NCI-H524 (cell line): ENCODE measurements at regions not wholly inside any gene's neighbourhood (a gene's known extent, or its start where the extent isn't known, plus 50 kb on each side); places are given as distances from the start of the nearest gene placed in this dataset.

ENCODE experiments used
- DNase-seq, 2 experiments: peaks; one replicate each; lab custom pipeline; 2025; lab: John Stamatoyannopoulos, UW

DNA sequence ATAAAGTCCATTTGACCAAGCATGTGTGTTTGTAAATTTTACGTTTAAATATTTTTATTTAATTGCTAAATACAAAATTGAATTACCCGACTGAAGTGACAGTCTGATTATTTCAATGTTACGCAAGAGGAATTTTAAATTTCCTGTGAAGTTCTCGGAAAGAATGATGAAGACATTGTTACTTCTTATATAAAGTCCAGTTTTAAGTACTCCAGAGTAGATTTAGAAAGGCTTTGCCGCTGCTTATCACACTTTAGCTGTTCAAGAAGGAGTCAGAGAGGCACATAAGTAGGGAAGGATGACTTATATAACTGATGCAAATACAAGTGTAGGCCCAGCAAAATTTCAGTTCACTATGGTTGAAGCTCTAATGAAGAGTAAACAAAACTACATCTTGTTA, 265.1 kb upstream of the CITED2 start:
- no peak for DNase-seq

DNA sequence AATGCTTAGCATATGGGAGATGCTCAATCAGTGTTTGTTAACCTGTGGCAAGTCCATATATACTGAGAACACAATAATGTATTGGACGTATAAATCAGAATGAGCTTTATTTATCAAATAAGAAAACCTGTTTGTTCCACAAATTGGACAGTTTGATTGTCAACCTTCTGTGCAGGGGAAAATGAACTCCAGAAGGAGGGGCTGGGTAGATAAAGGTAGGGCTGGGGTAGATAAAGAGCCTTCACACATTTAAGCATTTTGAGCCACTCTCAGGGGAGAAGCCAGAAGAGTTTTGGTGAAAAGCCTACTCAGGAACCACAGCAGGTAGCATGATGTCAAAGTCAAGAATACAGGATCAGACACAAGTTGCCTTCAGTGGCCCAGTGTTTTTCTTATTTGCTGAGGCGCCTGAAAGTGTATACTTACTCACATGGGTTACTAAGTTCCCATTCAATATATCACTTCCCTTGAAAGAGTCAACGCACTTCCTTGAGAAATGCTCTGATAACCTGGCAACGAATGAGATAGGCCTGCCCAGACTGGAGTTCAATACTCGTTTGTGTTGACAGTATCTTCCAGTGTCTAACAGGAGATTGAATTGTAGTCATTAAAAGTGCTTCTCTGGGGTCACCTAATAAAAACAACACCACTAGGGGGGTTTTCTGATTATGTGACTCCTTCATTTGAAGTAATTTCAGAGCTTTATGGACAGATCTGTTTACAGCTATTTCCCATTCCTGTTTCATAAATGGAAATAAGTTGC, 263.9 kb upstream of the CITED2 start:
- DNase-seq: no peak

GRCh38 chr6:139637766-139638165, 263.3 kb upstream of the CITED2 start:
- no peak for DNase-seq

DNA sequence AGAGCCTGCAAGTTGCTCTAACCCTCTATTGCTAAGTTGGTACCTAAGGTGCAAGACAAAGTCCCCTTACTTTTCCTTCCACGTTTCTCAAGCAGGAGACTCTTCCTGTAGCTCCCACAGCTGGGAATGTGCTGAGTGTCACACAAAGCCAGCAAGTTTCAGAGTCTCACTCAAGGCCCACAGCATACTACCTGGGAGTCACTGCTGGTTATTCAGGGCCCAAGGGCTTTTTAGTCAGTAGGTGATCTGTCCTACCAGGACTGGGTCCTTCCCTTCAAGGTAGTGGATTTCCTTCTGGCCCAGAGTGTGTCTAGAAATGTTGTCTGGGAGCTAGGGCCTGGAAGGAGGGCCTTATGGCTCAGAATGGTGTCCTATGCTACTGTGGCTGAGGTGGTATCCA, 261.9 kb upstream of the CITED2 start:
- DNase-seq: no peak

DNA sequence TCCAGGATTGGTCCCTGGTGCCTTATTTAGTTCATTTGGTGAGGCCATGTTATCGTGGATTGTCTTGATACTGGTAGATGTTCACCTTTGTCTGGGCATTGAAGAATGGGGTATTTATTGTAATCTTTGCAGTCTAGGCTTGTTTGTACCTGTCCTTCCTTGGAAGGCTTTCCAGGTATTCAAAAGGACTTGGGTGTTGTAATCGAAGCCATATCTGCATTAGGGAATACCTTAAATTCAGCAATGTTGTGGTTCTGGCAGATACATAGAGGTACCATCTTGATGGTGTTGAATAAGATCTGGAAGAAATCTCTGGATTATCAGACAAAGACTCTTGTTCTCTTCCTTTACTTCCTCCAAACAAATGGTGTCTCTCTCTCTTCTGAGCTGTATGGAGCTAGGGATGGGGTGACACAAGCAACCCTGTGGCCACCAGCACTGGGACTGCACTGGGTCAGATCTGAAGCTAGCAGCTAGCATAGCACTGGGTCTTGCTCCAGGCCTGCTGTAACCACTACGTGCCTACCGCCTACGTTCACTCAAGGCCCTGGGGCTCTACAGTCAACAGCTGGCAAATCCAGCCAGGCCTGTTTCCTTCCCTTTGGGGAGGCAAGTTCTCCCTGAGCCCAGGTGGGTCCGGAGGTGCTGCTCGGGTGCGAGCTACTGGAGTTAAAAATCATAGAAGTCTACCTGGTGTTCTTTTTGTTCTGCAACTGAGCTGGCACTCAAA, 261.1 kb upstream of the CITED2 start:
- no peak for DNase-seq

DNA sequence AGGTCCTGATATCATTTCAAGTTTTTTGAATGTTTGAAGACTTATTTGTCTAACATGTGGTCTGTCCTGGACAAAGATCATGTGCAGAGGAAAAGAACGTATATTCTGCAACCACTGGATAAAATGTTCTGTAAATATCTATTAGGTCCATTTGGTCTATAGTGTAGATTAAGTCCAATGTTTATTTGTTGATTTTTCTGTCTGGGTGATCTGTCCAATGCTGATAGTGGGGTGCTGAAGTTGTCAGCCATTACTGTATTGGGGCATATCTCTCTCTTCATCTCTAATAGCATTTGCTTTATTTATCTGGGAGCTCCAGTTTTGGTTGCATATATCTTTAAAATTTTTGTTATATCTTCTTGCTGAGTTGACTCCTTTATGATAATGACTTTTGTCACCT, 258.4 kb upstream of the CITED2 start:
- DNase-seq: no peak

DNA sequence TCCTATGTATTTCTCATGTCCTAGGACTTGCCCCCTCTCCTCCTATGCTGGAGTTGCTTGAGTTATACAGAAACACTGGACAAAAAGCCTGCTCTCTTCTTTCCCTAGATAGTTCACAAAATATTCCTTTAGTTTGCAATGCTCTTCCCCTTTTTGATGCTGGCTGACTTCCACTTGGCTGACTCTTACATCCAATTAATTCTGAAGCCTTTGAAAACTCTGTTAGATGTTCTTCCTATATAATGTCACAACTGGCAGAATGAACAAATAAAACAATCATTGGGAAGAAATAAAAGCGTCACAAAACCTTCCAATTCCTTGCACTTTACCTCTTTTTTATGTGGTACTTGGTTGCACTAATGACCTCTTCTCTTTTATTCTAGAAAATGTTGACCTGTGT, 253.8 kb upstream of the CITED2 start:
- DNase-seq: no peak

- DNase-seq: no peak
Observed at GRCh38 chr6:139627091-139627490, 252.6 kb upstream of the CITED2 start.

- no peak for DNase-seq
Observed at GRCh38 chr6:139625998-139626975, 251.8 kb upstream of the CITED2 start.

DNA sequence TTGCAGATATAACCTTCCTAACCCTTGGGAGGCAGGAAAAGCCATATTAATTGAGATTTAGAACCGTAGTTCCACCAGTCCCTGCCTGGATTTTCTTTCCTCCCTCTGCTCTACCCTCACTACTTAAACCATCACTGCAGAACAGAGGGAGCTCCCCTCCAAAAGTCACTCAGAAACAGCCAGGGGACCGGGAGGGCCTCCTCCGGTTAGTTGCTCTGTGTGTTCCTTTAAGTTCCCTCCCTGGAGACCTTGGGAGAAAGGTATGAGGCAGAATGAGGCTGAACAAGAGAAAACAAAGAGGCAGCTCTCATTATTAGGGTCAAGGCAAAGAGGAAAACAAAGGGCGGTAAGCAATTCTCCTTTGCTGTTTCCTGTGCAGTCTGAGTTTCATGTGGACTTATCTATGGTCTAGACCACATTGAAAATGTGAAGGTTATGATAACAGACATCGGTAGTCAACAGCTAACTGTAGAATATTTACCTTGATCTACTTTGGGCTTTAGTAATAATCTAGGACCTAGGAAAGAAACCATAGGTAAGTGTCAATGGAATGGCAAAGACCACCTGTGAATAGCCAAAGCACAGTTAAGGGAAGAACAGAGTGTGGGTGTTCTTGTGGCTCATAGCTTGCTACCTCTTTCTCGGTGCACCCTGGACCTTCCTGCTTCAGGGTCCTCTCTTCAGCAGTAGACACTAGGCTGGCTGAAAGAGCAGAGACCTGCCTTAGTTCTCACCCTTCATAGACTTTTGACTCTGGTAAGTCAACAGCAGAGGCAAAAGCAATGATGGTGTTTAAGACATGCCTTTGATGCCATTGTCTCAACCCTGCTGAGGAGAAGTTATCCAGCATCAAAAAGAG, 250.9 kb upstream of the CITED2 start:
- DNase-seq: no peak

DNA sequence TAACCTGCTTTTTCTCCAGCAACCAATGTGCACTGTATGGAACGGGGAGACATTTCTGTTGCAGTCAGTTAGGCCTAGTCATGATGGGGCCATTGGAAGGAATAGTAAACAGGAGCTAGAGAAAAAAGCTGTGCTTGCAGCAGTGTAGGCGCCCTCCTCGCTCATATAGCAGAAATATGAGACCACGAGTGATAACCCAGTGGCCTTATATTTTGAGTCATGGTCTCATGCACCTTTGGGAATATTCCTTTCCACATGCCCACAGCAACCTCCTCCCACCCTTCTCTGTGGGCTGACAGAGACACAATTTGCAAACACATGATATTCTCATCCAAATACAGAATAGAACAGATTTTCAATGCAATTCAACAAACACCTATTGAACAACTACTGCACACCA, 248.9 kb upstream of the CITED2 start:
- no peak for DNase-seq

DNA sequence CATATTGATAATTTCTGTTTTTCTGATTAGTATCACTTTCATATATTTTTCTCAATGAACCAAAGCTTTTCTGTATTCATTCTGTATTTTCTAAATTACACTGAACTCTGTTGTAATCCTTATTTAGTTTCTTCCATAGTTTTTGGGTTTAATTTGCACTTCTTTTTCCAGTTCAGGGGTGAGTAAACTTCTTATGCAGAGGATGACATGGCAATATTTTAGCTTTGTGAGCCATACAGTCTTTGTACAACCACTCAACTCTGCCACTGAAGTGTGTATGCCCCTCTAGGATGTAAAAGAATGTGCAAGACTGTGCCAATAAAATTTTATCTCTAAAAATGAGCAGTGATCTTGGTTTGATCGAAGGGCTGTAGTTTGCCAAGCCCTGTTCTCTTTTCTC, 239.0 kb upstream of the CITED2 start:
- no peak for DNase-seq

DNA sequence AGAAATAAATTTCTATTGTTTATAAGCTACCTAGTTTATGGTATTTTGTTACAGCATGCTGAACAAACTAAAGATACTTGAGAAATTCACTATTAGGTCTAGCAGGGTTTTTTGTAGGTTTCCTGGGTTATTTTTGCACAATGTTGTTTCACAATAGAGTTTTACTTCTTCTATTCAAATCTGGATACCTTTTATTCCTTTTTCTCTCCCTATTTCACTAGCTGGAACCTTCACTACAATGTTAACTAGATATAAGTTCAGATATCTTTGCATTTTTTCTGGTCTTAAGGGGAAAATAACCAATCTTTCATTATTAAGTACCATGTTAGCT, 237.7 kb upstream of the CITED2 start:
- DNase-seq: no peak

DNA sequence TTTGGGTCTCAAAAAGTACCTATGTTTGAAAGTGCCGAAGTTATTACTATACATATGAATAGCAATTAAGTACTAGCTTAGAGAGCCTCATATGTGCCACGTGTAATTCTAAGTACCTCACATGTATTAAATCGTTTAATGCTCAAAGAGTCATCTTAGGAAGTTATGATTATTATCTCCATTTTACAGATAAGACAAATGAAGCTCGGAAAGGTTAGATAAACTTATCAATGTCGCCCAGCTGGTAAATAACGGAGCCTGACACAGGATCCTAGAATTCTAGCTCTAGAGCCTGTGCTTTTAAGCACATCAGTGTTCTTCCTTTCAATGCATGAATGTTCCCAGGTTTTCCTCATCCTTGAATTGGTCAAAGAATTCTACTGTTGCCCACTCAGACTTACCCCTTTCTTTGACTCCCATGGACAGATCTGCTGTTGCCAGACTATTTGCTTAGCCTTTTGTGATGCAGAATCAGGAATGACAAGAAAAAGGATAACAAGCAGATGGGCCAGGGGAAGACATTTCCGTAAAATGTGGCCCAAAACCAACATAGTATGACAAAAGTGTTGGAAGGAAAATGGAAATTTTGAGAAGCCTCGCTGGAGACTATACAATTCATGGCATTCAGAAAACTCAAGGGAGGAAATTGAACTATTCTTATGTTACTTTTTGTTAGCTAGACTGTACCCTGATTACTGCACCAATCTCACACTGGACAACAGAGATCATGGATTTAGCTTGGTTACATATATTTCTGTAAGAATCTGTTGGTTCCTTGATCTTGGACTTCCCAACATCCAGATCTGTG, 237.1 kb upstream of the CITED2 start:
- DNase-seq: no peak

DNA sequence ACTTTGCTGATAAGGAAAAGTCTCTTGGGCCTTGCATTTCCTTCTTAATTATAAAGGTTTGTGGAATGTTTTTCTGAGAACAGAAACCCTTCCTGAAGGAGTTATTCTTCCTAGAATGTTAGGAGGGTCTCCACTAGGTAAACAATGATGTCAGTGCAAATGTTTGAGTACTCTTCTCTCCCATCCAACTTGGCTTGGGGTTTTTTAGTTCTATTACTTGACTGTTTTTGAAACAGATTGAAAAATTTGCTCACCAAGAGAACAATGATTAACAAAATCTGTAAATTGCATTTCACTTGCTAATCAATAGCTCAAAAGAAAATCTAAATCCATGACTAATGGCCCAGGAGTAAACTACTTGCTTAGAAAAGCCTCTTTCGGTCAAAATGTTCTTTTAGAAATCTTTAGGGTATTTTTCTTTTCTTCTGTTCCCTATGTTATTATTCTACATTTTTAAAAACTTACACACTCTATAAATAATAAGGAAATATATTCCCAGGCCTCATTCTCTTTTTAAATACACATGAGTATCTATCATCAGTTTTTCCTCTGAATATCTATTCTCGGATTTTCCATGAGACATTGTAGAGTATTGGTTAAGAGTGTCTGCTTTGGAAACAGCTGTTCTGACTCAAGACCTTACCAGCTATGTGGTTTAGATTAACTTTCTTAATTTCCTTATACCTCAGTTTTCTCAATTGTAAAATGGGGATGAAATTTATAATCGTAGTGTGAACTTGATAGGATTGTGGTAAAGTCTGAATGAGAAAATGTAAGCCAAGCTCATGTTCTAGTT, 234.2 kb upstream of the CITED2 start:
- DNase-seq: no peak

GRCh38 chr6:139605350-139605749, 230.9 kb upstream of the CITED2 start:
- no peak for DNase-seq

GRCh38 chr6:139603581-139603980, 229.1 kb upstream of the CITED2 start:
- DNase-seq: no peak

GRCh38 chr6:139602577-139602976, 228.1 kb upstream of the CITED2 start:
- no peak for DNase-seq

GRCh38 chr6:139600919-139601475, 226.5 kb upstream of the CITED2 start:
- DNase-seq: no peak

DNA sequence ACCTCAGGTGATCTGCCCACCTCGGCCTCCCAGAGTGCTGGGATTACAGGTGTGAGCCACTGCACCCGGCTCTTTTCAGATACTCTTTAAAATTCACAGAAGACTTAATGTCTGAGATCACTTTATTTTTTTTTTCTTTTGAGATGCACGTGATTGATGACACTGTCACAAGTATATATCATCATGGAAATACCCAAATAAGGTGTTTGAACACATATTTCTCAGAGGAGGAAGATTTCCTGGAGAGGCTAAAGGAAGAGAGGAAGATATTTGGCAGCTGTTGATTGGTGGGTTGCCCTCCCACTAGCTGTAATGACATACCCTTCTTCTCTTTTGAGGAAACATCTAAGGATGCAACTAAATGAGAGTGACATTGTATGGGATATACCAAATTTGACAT, 225.9 kb upstream of the CITED2 start:
- DNase-seq: no peak
